H1 (cell line): ENCODE measurements at regions not wholly inside any gene's neighbourhood (a gene's known extent, or its start where the extent isn't known, plus 50 kb on each side); places are given as distances from the start of the nearest gene placed in this dataset.
"Not testable (repeated sequence)": the region's sequence is repeated elsewhere in the genome, so short reads cannot be mapped to it uniquely, and the experiment has no call there.

ENCODE experiments used
- CTCF ChIA-PET: fragments of 300-600 bp; sonication (Branson Sonifier 250); formaldehyde crosslinking; loops from one replicate; lab custom pipeline; 2021; ENCODE audit not compliant: partially characterized antibody; lab: Charles Lee
- POLR2A ChIA-PET: fragments of 300-600 bp; sonication (Branson Sonifier 250); formaldehyde crosslinking; loops from one replicate; lab custom pipeline; 2021; ENCODE audit warnings: inconsistent platforms; ENCODE audit not compliant: partially characterized antibody; lab: Charles Lee
- DNase-seq, 2 experiments: peaks; one replicate each; pipeline versions ENCODE4 v3.0.0 to v3.0.0-alpha.2; 2010 to 2022; ENCODE audit warnings: low spot score in 2 of 2, low read depth in 1 of 2, mixed read lengths in 1 of 2
- FAIRE-seq: peaks from 2 replicates; lab custom pipeline; 2011; peaks lifted over from hg19 to GRCh38; lab: Jason Lieb, UNC
- H2AFZ ChIP-seq: 2 replicates; pipeline ENCODE4 v1.8.1; 2012; ENCODE audit warnings: low read length, inconsistent platforms
- H2AK5ac ChIP-seq: 2 replicates; pipeline ENCODE4 v1.6.1; 2013; ENCODE audit warnings: low read depth, low read length
- H2BK120ac ChIP-seq: replicated peaks from 2 replicates; pipeline ENCODE3; 2013; ENCODE audit warnings: low read depth, low read length, inconsistent platforms
- H2BK12ac ChIP-seq: 2 replicates; pipeline ENCODE4 v1.6.1; 2013; ENCODE audit warnings: low read depth, low read length
- H2BK15ac ChIP-seq: 2 replicates; pipeline ENCODE4 v1.6.1; 2013; ENCODE audit warnings: low read length
- H2BK20ac ChIP-seq: 2 replicates; pipeline ENCODE4 v1.6.1; 2013; ENCODE audit warnings: low read length
- H2BK5ac ChIP-seq: 2 replicates; pipeline ENCODE4 v1.6.1; 2013; ENCODE audit warnings: low read depth, low read length
- H3K14ac ChIP-seq: 2 replicates; pipeline ENCODE4 v1.6.1; 2013; ENCODE audit warnings: inconsistent platforms; ENCODE audit not compliant: insufficient read length
- H3K18ac ChIP-seq: 2 replicates; pipeline ENCODE4 v1.6.1; 2013; ENCODE audit warnings: low read length; ENCODE audit errors: extremely low read depth
- H3K23ac ChIP-seq: 2 replicates; pipeline ENCODE4 v1.6.1; 2013; ENCODE audit warnings: inconsistent platforms; ENCODE audit not compliant: insufficient read length
- H3K23me2 ChIP-seq: 2 replicates; pipeline ENCODE4 v1.6.1; 2013; ENCODE audit warnings: low read depth, low read length
- H3K27ac ChIP-seq: 2 replicates; pipeline ENCODE4 v1.6.1; 2011; ENCODE audit warnings: low read depth, low read length, inconsistent platforms
- H3K27me3 ChIP-seq, 4 experiments: replicated peaks in 1 of 4; 1 replicate in 1 of 4; 2 replicates in 3 of 4; pipeline versions ENCODE4 v1.6.1 to v1.8.1; 2011 to 2013; ENCODE audit warnings: low read length in 3 of 4, mild to moderate bottlenecking in 3 of 4, inconsistent platforms in 2 of 4, mixed read lengths in 2 of 4, moderate library complexity in 1 of 4; ENCODE audit not compliant: control insufficient read depth in 3 of 4, insufficient read depth in 3 of 4; ENCODE audit errors: extremely low read depth in 1 of 4
- H3K36me3 ChIP-seq, 4 experiments: 2 replicates each; pipeline versions ENCODE4 v1.6.1 to v1.8.1; 2011 to 2013; ENCODE audit warnings: mild to moderate bottlenecking in 4 of 4, low read length in 3 of 4, moderate library complexity in 2 of 4, control low read depth in 1 of 4, inconsistent platforms in 1 of 4; ENCODE audit not compliant: insufficient read depth in 4 of 4, control insufficient read depth in 2 of 4
- H3K4ac ChIP-seq: replicated peaks from 2 replicates; pipeline ENCODE3; 2013; ENCODE audit warnings: low read length, low read depth, mixed read lengths, inconsistent platforms; ENCODE audit not compliant: insufficient read length
- H3K4me1 ChIP-seq, 4 experiments: replicated peaks in 1 of 4; 1 replicate in 1 of 4; 2 replicates in 3 of 4; pipeline versions ENCODE4 v1.6.1 to v1.8.1; 2011 to 2013; ENCODE audit warnings: low read length in 3 of 4, inconsistent platforms in 2 of 4, mixed read lengths in 1 of 4; ENCODE audit not compliant: insufficient read depth in 4 of 4, control insufficient read depth in 3 of 4
- H3K4me2 ChIP-seq, 2 experiments: 2 replicates each; pipeline versions ENCODE4 v1.6.1 to v1.8.1; 2011 to 2013; ENCODE audit warnings: low read depth in 2 of 2, low read length in 2 of 2, control low read depth in 1 of 2, inconsistent platforms in 1 of 2, mild to moderate bottlenecking in 1 of 2; ENCODE audit not compliant: insufficient read depth in 1 of 2
- H3K4me3 ChIP-seq, 4 experiments: fragments of 200-600, 300-600 bp in 1 of 4; sonication (generic), shearing (Covaris generic), sonication (Bioruptor Twin) in 1 of 4; 2 replicates each; pipeline versions ENCODE4 v1.5.1 to v1.8.1; 2011 to 2016; ENCODE audit warnings: low read length in 4 of 4, low read depth in 3 of 4, control low read depth in 2 of 4, inconsistent platforms in 2 of 4, mild to moderate bottlenecking in 2 of 4, mixed read lengths in 1 of 4, moderate library complexity in 1 of 4; ENCODE audit not compliant: insufficient read depth in 2 of 4; ENCODE audit errors: extremely low read depth in 1 of 4
- H3K56ac ChIP-seq: replicated peaks from 2 replicates; pipeline ENCODE3; 2013; ENCODE audit warnings: low read depth, mild to moderate bottlenecking, mixed read lengths, low read length, inconsistent platforms; ENCODE audit not compliant: insufficient read length
- H3K79me1 ChIP-seq: 2 replicates; pipeline ENCODE4 v1.6.1; 2013; ENCODE audit warnings: low read depth, low read length, control low read depth
- H3K79me2 ChIP-seq, 2 experiments: 2 replicates each; pipeline versions ENCODE4 v1.6.1 to v1.8.1; 2012 to 2013; ENCODE audit warnings: low read length in 2 of 2, mild to moderate bottlenecking in 2 of 2, inconsistent platforms in 1 of 2; ENCODE audit not compliant: insufficient read depth in 2 of 2, control insufficient read depth in 1 of 2
- H3K9ac ChIP-seq, 4 experiments: replicated peaks in 1 of 4; 1 replicate in 1 of 4; 2 replicates in 3 of 4; pipeline versions ENCODE4 v1.6.1 to v1.8.1; 2011 to 2013; ENCODE audit warnings: low read depth in 3 of 4, low read length in 3 of 4, control low read depth in 2 of 4, mild to moderate bottlenecking in 2 of 4, moderate library complexity in 2 of 4, inconsistent platforms in 1 of 4; ENCODE audit errors: extremely low read depth in 1 of 4
- H3K9me3 ChIP-seq, 2 experiments: 2 replicates each; pipeline versions ENCODE4 v1.6.1 to v1.8.1; 2012 to 2013; ENCODE audit warnings: mild to moderate bottlenecking in 2 of 2, moderate library complexity in 2 of 2, control low read depth in 1 of 2, inconsistent platforms in 1 of 2, low read depth in 1 of 2, low read length in 1 of 2, mixed read lengths in 1 of 2; ENCODE audit not compliant: insufficient read depth in 2 of 2
- H4K20me1 ChIP-seq, 2 experiments: replicated peaks in 1 of 2; 2 replicates each; pipeline versions ENCODE3 to v1.8.1; 2011 to 2013; ENCODE audit warnings: inconsistent platforms in 2 of 2, low read length in 2 of 2, mild to moderate bottlenecking in 1 of 2; ENCODE audit not compliant: insufficient read depth in 2 of 2, control insufficient read depth in 1 of 2
- H4K5ac ChIP-seq: 2 replicates; pipeline ENCODE4 v1.6.1; 2013; ENCODE audit warnings: low read length, low read depth, mixed read lengths, inconsistent platforms; ENCODE audit not compliant: insufficient read length
- H4K8ac ChIP-seq: 2 replicates; pipeline ENCODE4 v1.8.0; 2013; ENCODE audit warnings: mild to moderate bottlenecking, moderate library complexity, low read length, inconsistent platforms; ENCODE audit not compliant: insufficient read depth; ENCODE audit errors: extremely low read depth
- H4K91ac ChIP-seq: replicated peaks from 2 replicates; pipeline ENCODE3; 2013; ENCODE audit warnings: low read length, mixed read lengths, inconsistent platforms; ENCODE audit not compliant: insufficient read length
- WGBS, 2 experiments: shearing (Covaris generic) in 1 of 2; methylation state at CpG; one replicate each; pipeline versions ENCODE4 v1.1.6 to v1.1.7; 2013 to 2015; ENCODE audit warnings: low lambda C conversion rate in 2 of 2, mixed read lengths in 2 of 2, inconsistent platforms in 1 of 2, low coverage in 1 of 2, missing lambda C conversion rate in 1 of 2; ENCODE audit not compliant: insufficient replicate concordance in 2 of 2, insufficient coverage in 1 of 2, insufficient read length in 1 of 2; ENCODE audit errors: extremely low coverage in 1 of 2, missing lambda C conversion rate in 1 of 2; 5-methylcytosine and 5-hydroxymethylcytosine counted together

DNA sequence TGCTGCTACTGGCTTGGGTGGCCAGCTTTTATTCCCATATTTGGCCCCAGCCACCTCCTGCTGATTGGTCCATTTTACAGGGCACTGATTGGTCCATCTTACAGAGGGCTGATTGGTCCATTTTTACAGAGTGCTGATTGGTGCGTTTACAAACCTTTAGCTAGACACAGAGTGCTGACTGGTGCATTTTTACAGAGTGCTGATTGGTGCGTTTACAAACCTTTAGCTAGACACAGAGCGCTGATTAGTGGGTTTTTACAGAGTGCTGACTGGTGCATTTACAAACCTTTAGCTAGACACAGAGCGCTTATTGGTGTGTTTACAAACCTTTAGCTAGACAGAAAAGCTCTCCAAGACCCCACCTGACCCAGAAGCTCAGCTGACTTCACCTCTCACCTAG, 126.3 kb downstream of the POSTN start:
- H3K14ac ChIP-seq, H3K4ac ChIP-seq, H3K4me1 ChIP-seq, H2AFZ ChIP-seq, H2BK20ac ChIP-seq, H4K8ac ChIP-seq, H4K5ac ChIP-seq, H3K18ac ChIP-seq, H2BK5ac ChIP-seq, FAIRE-seq, H2BK120ac ChIP-seq, H3K79me2 ChIP-seq, H3K9ac ChIP-seq, H3K23ac ChIP-seq, H2AK5ac ChIP-seq, H3K4me2 ChIP-seq, H3K9me3 ChIP-seq, H2BK15ac ChIP-seq, H4K20me1 ChIP-seq, DNase-seq, H3K27ac ChIP-seq, H2BK12ac ChIP-seq, H4K91ac ChIP-seq, H3K79me1 ChIP-seq, H3K36me3 ChIP-seq, H3K56ac ChIP-seq, H3K23me2 ChIP-seq, H3K27me3 ChIP-seq, H3K4me3 ChIP-seq: not testable (repeated sequence)
- 96% methylated on average over 4 of the region's 4 CpGs; no CpG with 5 or more reads in 1 of the 2 experiments for WGBS, 2 experiments
- CTCF ChIA-PET: interaction anchor here (0.8 to 1.5 kb wide), 5 partner anchors 22 to 403 kb away, joined by 3 to 4 read pairs (median 3); no protein-coding TSS in a partner anchor
- POLR2A ChIA-PET: interaction anchor here (0.5 kb wide), 1 partner anchor 206 kb away, joined by 3 read pairs; no protein-coding TSS in a partner anchor
